Neural progenitor cell (in vitro differentiated cells): ENCODE measurements at regions not wholly inside any gene's neighbourhood (a gene's known extent, or its start where the extent isn't known, plus 50 kb on each side); places are given as distances from the start of the nearest gene placed in this dataset.
A peak's percentile ranks its signal among the peaks of the same experiment; 100 is the strongest.

Experiments
- DNase-seq: peaks from one replicate; pipeline ENCODE4 v3.0.0-alpha.2; 2016; ENCODE audit warnings: low spot score
- H2AFZ ChIP-seq: fragments of 200-600 bp; sonication (generic); replicated peaks from 2 replicates; pipeline ENCODE4 v1.6.1; 2016; ENCODE audit warnings: antibody characterized with exemption
- H3F3A ChIP-seq: fragments of 200-600 bp; sonication (generic); 2 replicates; pipeline ENCODE4 v1.6.1; 2016; ENCODE audit warnings: antibody characterized with exemption, low read depth
- H3K27ac ChIP-seq: fragments of 200-600 bp; sonication (generic); 2 replicates; pipeline ENCODE4 v1.5.1; 2016; ENCODE audit warnings: mild to moderate bottlenecking
- H3K27me3 ChIP-seq: fragments of 200-600 bp; sonication (generic); 2 replicates; pipeline ENCODE4 v1.6.1; 2016; ENCODE audit warnings: mild to moderate bottlenecking, moderate library complexity
- H3K36me3 ChIP-seq: fragments of 200-600 bp; sonication (generic); 2 replicates; pipeline ENCODE4 v1.5.1; 2016
- H3K4me1 ChIP-seq: fragments of 200-600 bp; sonication (generic); 2 replicates; pipeline ENCODE4 v1.6.1; 2016; ENCODE audit warnings: mixed run types
- H3K4me2 ChIP-seq: fragments of 200-600 bp; sonication (generic); 2 replicates; pipeline ENCODE4 v1.6.1; 2016
- H3K4me3 ChIP-seq: fragments of 200-600 bp; sonication (generic); 2 replicates; pipeline ENCODE4 v1.5.1; 2016
- H3K79me2 ChIP-seq: fragments of 200-600 bp; sonication (generic); 2 replicates; pipeline ENCODE4 v1.6.1; 2016; ENCODE audit warnings: low read depth
- H3K9ac ChIP-seq: fragments of 200-600 bp; sonication (generic); 2 replicates; pipeline ENCODE4 v1.6.1; 2016
- H3K9me3 ChIP-seq: fragments of 200-600 bp; sonication (generic); 2 replicates; pipeline ENCODE4 v1.5.1; 2016; ENCODE audit warnings: low read depth
- H4K20me1 ChIP-seq: fragments of 200-600 bp; sonication (generic); 2 replicates; pipeline ENCODE4 v1.6.1; 2016; ENCODE audit warnings: low read depth
- H3K27ac Mint-ChIP-seq: 3 replicates; pipeline ENCODE4 v1.8.0; 2021; ENCODE audit warnings: mixed read lengths
- H3K27me3 Mint-ChIP-seq: 2 replicates; pipeline ENCODE4 v1.8.0; 2022; ENCODE audit warnings: low read depth, mild to moderate bottlenecking, inconsistent platforms, moderate library complexity, mixed read lengths; ENCODE audit not compliant: insufficient read depth
- H3K36me3 Mint-ChIP-seq: 3 replicates; pipeline ENCODE4 v1.8.0; 2021; ENCODE audit warnings: mixed read lengths
- H3K4me1 Mint-ChIP-seq: 3 replicates; pipeline ENCODE4 v1.8.0; 2021; ENCODE audit warnings: mixed read lengths
- H3K4me3 Mint-ChIP-seq: 3 replicates; pipeline ENCODE4 v1.8.0; 2021; ENCODE audit warnings: mild to moderate bottlenecking, moderate library complexity, mixed read lengths
- H3K9me3 Mint-ChIP-seq: 3 replicates; pipeline ENCODE4 v1.8.0; 2020; ENCODE audit warnings: mixed read lengths
- CTCF ChIP-seq: fragments of 200-600 bp; sonication (generic); IDR thresholded peaks from 2 replicates; pipeline ENCODE4 v1.5.1; 2017; ENCODE audit warnings: antibody characterized with exemption, mild to moderate bottlenecking
- EZH2 ChIP-seq: fragments of 200-600 bp; sonication (generic); IDR thresholded peaks from 2 replicates; pipeline ENCODE4 v1.6.1; 2017; ENCODE audit warnings: antibody characterized with exemption, mild to moderate bottlenecking, moderate library complexity
- EZH2phosphoT487 ChIP-seq: fragments of 200-600 bp; sonication (generic); IDR thresholded peaks from 2 replicates; pipeline ENCODE4 v1.6.1; 2017; ENCODE audit warnings: antibody characterized with exemption

GRCh38 chr2:60249879-60250278 is 303.6 kb downstream of the BCL11A start:
- Histone ChIP-seq H2AFZ (no peak overlapping the region), H3K9ac (no peak overlapping the region), H3K79me2 (no peaks in the 10 kb centered on the region), H3K4me3 (no peak overlapping the region), H3F3A (peaks cover 21% of the 10 kb centered on the region), H3K4me1 (peaks cover 15% of the 10 kb centered on the region), H3K4me2 (no peak overlapping the region), H4K20me1 (no peaks in the 10 kb centered on the region), H3K36me3 (no peaks in the 10 kb centered on the region), H3K9me3 (no peaks in the 10 kb centered on the region), H3K27me3 (no peaks in the 10 kb centered on the region), H3K27ac (no peak overlapping the region)
- Mint-ChIP-seq H3K4me3 (no peak overlapping the region), H3K9me3 (no peaks in the 10 kb centered on the region), H3K36me3 (no peaks in the 10 kb centered on the region), H3K27me3 (no peaks in the 10 kb centered on the region), H3K4me1 (peaks cover 14% of the 10 kb centered on the region), H3K27ac (no peak overlapping the region)
- no peak for DNase-seq
- TF ChIP-seq EZH2phosphoT487 (no peak), EZH2 (no peak), CTCF (no peak)

GRCh38 chr2:60247471-60247870 is 306.0 kb downstream of the BCL11A start:
- H3K79me2 ChIP-seq = no peaks in the 10 kb centered on the region
- Mint-ChIP-seq H3K36me3 (no peaks in the 10 kb centered on the region), H3K9me3 (peaks cover 8% of the 10 kb centered on the region), H3K27me3 (no peaks in the 10 kb centered on the region), H3K4me1 (peaks cover 14% of the 10 kb centered on the region), H3K27ac (no peak overlapping the region), H3K4me3 (no peak overlapping the region)
- no peak overlapping the region for H3K9ac ChIP-seq
- H4K20me1 ChIP-seq = no peaks in the 10 kb centered on the region
- H3K4me3 ChIP-seq = no peak overlapping the region
- H3K9me3 ChIP-seq = no peaks in the 10 kb centered on the region
- no peaks in the 10 kb centered on the region for H3K36me3 ChIP-seq
- no peaks in the 10 kb centered on the region for H3K27me3 ChIP-seq
- H3F3A ChIP-seq = peaks cover 21% of the 10 kb centered on the region
- peaks cover 15% of the 10 kb centered on the region for H3K4me1 ChIP-seq
- no peak overlapping the region for H2AFZ ChIP-seq
- peak overlapping the region; percentile 61 for H3K4me2 ChIP-seq
- H3K27ac ChIP-seq = peak overlapping the region; percentile 48
- peak; percentile 74 for DNase-seq
- TF ChIP-seq EZH2phosphoT487 (no peak), EZH2 (no peak), CTCF (no peak)

- no peak for DNase-seq
- H2AFZ ChIP-seq = no peak overlapping the region
- Mint-ChIP-seq H3K27me3 (no peaks in the 10 kb centered on the region), H3K4me1 (peaks cover 14% of the 10 kb centered on the region), H3K9me3 (peaks cover 8% of the 10 kb centered on the region), H3K36me3 (no peaks in the 10 kb centered on the region), H3K27ac (no peak overlapping the region), H3K4me3 (no peak overlapping the region)
- no peak overlapping the region for H3K27ac ChIP-seq
- H3K9ac ChIP-seq = no peak overlapping the region
- no peak overlapping the region for H3K4me3 ChIP-seq
- no peaks in the 10 kb centered on the region for H3K36me3 ChIP-seq
- H3K27me3 ChIP-seq = no peaks in the 10 kb centered on the region
- H3K79me2 ChIP-seq = no peaks in the 10 kb centered on the region
- TF ChIP-seq EZH2 (no peak), EZH2phosphoT487 (no peak), CTCF (no peak)
- H4K20me1 ChIP-seq = no peaks in the 10 kb centered on the region
- H3F3A ChIP-seq = peaks cover 21% of the 10 kb centered on the region
- peaks cover 15% of the 10 kb centered on the region for H3K4me1 ChIP-seq
- H3K9me3 ChIP-seq = no peaks in the 10 kb centered on the region
- H3K4me2 ChIP-seq = no peak overlapping the region
These were observed 306.9 kb downstream of the BCL11A start for GRCh38 chr2:60246583-60246982.
